WTC11 (cell line): ENCODE measurements at regions not wholly inside any gene's neighbourhood (a gene's known extent, or its start where the extent isn't known, plus 50 kb on each side); places are given as distances from the start of the nearest gene placed in this dataset.

Source experiments
- ATAC-seq: fragments of 200-7000 bp; cut with Tn5 transposase; 2 replicates; pipeline ENCODE4 v1.10.0; 2021; ENCODE audit warnings: mild to moderate bottlenecking, moderate library complexity
- CTCF ChIA-PET: fragments of 300-600 bp; sonication (Branson Sonifier 250); formaldehyde crosslinking; loops from one replicate; lab custom pipeline; 2021; ENCODE audit warnings: antibody characterized with exemption; lab: Charles Lee
- POLR2A ChIA-PET: fragments of 350-600 bp; sonication (Branson Sonifier 250); formaldehyde crosslinking; loops from one replicate; lab custom pipeline; 2021; ENCODE audit warnings: antibody characterized with exemption; lab: Charles Lee
- DNase-seq: peaks from one replicate; pipeline ENCODE4 v3.0.0; 2021; ENCODE audit warnings: low spot score
- H3K27ac Mint-ChIP-seq: 2 replicates; pipeline ENCODE4 v1.8.0; 2021; ENCODE audit warnings: mixed read lengths
- H3K27me3 Mint-ChIP-seq: 2 replicates; pipeline ENCODE4 v1.8.0; 2021; ENCODE audit warnings: low read depth, mild to moderate bottlenecking, moderate library complexity, mixed read lengths
- H3K36me3 Mint-ChIP-seq: 2 replicates; pipeline ENCODE4 v1.8.0; 2021; ENCODE audit warnings: mixed read lengths
- H3K4me1 Mint-ChIP-seq: 2 replicates; pipeline ENCODE4 v1.8.0; 2022; ENCODE audit warnings: mixed read lengths
- H3K4me3 Mint-ChIP-seq: 2 replicates; pipeline ENCODE4 v1.8.0; 2021; ENCODE audit warnings: mild to moderate bottlenecking, moderate library complexity, mixed read lengths
- H3K9me3 Mint-ChIP-seq: 2 replicates; pipeline ENCODE4 v1.8.0; 2021; ENCODE audit warnings: mixed read lengths
- EMX1 ChIP-seq: fragments of 250-450 bp; sonication (Bioruptor Pico); IDR thresholded peaks from 2 replicates; pipeline ENCODE4 v1.8.0; 2021; ENCODE audit warnings: mild to moderate bottlenecking
- HMGA2 ChIP-seq: fragments of 250-450 bp; sonication (Bioruptor Pico); IDR thresholded peaks from 2 replicates; pipeline ENCODE4 v1.4.0; 2021; ENCODE audit warnings: mild to moderate bottlenecking, moderate library complexity
- JAZF1 ChIP-seq: fragments of 250-450 bp; sonication (Bioruptor Pico); IDR thresholded peaks from 2 replicates; pipeline ENCODE4 v1.9.0; 2021; ENCODE audit warnings: moderate library complexity, mild to moderate bottlenecking, inconsistent platforms
- RELA ChIP-seq: sonication (generic); formaldehyde crosslinking; IDR thresholded peaks from 2 replicates; pipeline ENCODE4 v1.8.1; 2022; ENCODE audit warnings: missing genetic modification reagents, mild to moderate bottlenecking, borderline replicate concordance
- RORB ChIP-seq: fragments of 250-450 bp; sonication (Bioruptor Pico); IDR thresholded peaks from 2 replicates; pipeline ENCODE4 v1.9.0; 2021; ENCODE audit warnings: mild to moderate bottlenecking
- TEAD1 ChIP-seq: sonication (generic); formaldehyde crosslinking; IDR thresholded peaks from 2 replicates; pipeline ENCODE4 v1.8.0; 2022; ENCODE audit warnings: mild to moderate bottlenecking, missing genetic modification reagents
- TP53 ChIP-seq: sonication (generic); formaldehyde crosslinking; IDR thresholded peaks from 2 replicates; pipeline ENCODE4 v1.8.1; 2023; ENCODE audit warnings: mild to moderate bottlenecking, missing genetic modification reagents
- ZBTB21 ChIP-seq: sonication (generic); formaldehyde crosslinking; IDR thresholded peaks from 2 replicates; pipeline ENCODE4 v1.8.1; 2023; ENCODE audit warnings: mild to moderate bottlenecking, missing genetic modification reagents, borderline replicate concordance
- ZNF138 ChIP-seq: sonication (generic); formaldehyde crosslinking; conservative IDR thresholded peaks from 2 replicates; pipeline ENCODE4 v1.8.1; 2022; ENCODE audit warnings: mild to moderate bottlenecking, moderate library complexity, missing genetic modification reagents
- ZNF396 ChIP-seq: fragments of 250-450 bp; sonication (Bioruptor Pico); IDR thresholded peaks from 2 replicates; pipeline ENCODE4 v1.8.0; 2021; ENCODE audit warnings: mild to moderate bottlenecking, moderate library complexity, borderline replicate concordance
- ZNF416 ChIP-seq: fragments of 250-450 bp; sonication (Bioruptor Pico); IDR thresholded peaks from 2 replicates; pipeline ENCODE4 v1.9.0; 2021; ENCODE audit warnings: mild to moderate bottlenecking, inconsistent platforms
- TF ChIP-seq, protein P1 (sequence below): sonication (generic); formaldehyde crosslinking; conservative IDR thresholded peaks from 2 replicates; pipeline ENCODE4 v1.8.1; 2022; ENCODE audit warnings: mild to moderate bottlenecking, missing genetic modification reagents
- TF ChIP-seq, protein P2 (sequence below): sonication (generic); formaldehyde crosslinking; IDR thresholded peaks from 2 replicates; pipeline ENCODE4 v1.8.1; 2023; ENCODE audit warnings: mild to moderate bottlenecking, missing genetic modification reagents, borderline replicate concordance
- TF ChIP-seq, protein P3 (sequence below): sonication (generic); formaldehyde crosslinking; IDR thresholded peaks from 2 replicates; pipeline ENCODE4 v1.8.1; 2023; ENCODE audit warnings: mild to moderate bottlenecking, moderate library complexity, missing genetic modification reagents
- TF ChIP-seq, protein P4 (sequence below): sonication (generic); formaldehyde crosslinking; IDR thresholded peaks from 2 replicates; pipeline ENCODE4 v1.8.1; 2022; ENCODE audit warnings: missing genetic modification reagents, borderline replicate concordance
- TF ChIP-seq, protein P5 (sequence below): sonication (generic); formaldehyde crosslinking; IDR thresholded peaks from 2 replicates; pipeline ENCODE4 v1.8.0; 2023; ENCODE audit warnings: missing genetic modification reagents, mild to moderate bottlenecking, borderline replicate concordance
- TF ChIP-seq, protein P6 (sequence below): sonication (generic); formaldehyde crosslinking; IDR thresholded peaks from 2 replicates; pipeline ENCODE4 v1.8.0; 2023; ENCODE audit warnings: missing genetic modification reagents

DNA sequence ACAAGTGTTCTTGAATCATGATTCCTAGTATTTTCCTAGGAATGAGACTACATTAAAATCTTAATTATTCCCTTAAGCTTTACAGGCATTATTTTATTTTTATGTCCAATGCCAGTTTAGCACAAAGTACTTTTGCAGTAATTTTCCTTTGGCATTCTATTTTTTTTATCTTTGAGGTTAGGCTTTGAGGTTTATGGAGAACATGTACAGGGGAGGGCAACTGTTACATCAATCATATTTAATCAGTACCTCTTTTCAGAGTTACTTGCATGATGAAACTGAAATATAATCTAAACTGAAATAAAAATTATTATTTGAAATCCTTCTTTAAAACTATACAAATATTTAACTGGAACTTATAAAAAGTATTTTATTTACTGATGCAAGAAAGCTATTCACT lies 118.2 kb upstream of the MPDZ start:
- H3K36me3 Mint-ChIP-seq = no peaks in the 10 kb centered on the region
- ChIA-PET CTCF (no interaction called here), POLR2A (no interaction called here)
- H3K27ac Mint-ChIP-seq = no peak overlapping the region
- no peak for ATAC-seq
- peaks cover 6% of the 10 kb centered on the region for H3K9me3 Mint-ChIP-seq
- TF ChIP-seq ZBTB21 (no peak), TP53 (CRISPR knock-in tag) (no peak), ZNF138 (no peak), RELA (no peak), RORB (CRISPR knock-in tag) (no peak), JAZF1 (no peak), EMX1 (CRISPR knock-in tag) (no peak), ZNF416 (CRISPR knock-in tag) (no peak), HMGA2 (no peak), ZNF396 (CRISPR knock-in tag) (no peak), TEAD1 (no peak)
- TF ChIP-seq, protein P1, sequence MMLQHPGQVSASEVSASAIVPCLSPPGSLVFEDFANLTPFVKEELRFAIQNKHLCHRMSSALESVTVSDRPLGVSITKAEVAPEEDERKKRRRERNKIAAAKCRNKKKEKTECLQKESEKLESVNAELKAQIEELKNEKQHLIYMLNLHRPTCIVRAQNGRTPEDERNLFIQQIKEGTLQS = no peak
- TF ChIP-seq, protein P2, sequence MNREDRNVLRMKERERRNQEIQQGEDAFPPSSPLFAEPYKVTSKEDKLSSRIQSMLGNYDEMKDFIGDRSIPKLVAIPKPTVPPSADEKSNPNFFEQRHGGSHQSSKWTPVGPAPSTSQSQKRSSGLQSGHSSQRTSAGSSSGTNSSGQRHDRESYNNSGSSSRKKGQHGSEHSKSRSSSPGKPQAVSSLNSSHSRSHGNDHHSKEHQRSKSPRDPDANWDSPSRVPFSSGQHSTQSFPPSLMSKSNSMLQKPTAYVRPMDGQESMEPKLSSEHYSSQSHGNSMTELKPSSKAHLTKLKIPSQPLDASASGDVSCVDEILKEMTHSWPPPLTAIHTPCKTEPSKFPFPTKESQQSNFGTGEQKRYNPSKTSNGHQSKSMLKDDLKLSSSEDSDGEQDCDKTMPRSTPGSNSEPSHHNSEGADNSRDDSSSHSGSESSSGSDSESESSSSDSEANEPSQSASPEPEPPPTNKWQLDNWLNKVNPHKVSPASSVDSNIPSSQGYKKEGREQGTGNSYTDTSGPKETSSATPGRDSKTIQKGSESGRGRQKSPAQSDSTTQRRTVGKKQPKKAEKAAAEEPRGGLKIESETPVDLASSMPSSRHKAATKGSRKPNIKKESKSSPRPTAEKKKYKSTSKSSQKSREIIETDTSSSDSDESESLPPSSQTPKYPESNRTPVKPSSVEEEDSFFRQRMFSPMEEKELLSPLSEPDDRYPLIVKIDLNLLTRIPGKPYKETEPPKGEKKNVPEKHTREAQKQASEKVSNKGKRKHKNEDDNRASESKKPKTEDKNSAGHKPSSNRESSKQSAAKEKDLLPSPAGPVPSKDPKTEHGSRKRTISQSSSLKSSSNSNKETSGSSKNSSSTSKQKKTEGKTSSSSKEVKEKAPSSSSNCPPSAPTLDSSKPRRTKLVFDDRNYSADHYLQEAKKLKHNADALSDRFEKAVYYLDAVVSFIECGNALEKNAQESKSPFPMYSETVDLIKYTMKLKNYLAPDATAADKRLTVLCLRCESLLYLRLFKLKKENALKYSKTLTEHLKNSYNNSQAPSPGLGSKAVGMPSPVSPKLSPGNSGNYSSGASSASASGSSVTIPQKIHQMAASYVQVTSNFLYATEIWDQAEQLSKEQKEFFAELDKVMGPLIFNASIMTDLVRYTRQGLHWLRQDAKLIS (CRISPR knock-in tag) = no peak
- TF ChIP-seq, protein P3, sequence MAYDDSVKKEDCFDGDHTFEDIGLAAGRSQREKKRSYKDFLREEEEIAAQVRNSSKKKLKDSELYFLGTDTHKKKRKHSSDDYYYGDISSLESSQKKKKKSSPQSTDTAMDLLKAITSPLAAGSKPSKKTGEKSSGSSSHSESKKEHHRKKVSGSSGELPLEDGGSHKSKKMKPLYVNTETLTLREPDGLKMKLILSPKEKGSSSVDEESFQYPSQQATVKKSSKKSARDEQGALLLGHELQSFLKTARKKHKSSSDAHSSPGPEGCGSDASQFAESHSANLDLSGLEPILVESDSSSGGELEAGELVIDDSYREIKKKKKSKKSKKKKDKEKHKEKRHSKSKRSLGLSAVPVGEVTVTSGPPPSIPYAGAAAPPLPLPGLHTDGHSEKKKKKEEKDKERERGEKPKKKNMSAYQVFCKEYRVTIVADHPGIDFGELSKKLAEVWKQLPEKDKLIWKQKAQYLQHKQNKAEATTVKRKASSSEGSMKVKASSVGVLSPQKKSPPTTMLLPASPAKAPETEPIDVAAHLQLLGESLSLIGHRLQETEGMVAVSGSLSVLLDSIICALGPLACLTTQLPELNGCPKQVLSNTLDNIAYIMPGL = no peak
- TF ChIP-seq, protein P4, sequence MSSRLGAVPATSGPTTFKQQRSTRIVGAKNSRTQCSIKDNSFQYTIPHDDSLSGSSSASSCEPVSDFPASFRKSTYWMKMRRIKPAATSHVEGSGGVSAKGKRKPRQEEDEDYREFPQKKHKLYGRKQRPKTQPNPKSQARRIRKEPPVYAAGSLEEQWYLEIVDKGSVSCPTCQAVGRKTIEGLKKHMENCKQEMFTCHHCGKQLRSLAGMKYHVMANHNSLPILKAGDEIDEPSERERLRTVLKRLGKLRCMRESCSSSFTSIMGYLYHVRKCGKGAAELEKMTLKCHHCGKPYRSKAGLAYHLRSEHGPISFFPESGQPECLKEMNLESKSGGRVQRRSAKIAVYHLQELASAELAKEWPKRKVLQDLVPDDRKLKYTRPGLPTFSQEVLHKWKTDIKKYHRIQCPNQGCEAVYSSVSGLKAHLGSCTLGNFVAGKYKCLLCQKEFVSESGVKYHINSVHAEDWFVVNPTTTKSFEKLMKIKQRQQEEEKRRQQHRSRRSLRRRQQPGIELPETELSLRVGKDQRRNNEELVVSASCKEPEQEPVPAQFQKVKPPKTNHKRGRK (CRISPR knock-in tag) = no peak
- TF ChIP-seq, protein P5, sequence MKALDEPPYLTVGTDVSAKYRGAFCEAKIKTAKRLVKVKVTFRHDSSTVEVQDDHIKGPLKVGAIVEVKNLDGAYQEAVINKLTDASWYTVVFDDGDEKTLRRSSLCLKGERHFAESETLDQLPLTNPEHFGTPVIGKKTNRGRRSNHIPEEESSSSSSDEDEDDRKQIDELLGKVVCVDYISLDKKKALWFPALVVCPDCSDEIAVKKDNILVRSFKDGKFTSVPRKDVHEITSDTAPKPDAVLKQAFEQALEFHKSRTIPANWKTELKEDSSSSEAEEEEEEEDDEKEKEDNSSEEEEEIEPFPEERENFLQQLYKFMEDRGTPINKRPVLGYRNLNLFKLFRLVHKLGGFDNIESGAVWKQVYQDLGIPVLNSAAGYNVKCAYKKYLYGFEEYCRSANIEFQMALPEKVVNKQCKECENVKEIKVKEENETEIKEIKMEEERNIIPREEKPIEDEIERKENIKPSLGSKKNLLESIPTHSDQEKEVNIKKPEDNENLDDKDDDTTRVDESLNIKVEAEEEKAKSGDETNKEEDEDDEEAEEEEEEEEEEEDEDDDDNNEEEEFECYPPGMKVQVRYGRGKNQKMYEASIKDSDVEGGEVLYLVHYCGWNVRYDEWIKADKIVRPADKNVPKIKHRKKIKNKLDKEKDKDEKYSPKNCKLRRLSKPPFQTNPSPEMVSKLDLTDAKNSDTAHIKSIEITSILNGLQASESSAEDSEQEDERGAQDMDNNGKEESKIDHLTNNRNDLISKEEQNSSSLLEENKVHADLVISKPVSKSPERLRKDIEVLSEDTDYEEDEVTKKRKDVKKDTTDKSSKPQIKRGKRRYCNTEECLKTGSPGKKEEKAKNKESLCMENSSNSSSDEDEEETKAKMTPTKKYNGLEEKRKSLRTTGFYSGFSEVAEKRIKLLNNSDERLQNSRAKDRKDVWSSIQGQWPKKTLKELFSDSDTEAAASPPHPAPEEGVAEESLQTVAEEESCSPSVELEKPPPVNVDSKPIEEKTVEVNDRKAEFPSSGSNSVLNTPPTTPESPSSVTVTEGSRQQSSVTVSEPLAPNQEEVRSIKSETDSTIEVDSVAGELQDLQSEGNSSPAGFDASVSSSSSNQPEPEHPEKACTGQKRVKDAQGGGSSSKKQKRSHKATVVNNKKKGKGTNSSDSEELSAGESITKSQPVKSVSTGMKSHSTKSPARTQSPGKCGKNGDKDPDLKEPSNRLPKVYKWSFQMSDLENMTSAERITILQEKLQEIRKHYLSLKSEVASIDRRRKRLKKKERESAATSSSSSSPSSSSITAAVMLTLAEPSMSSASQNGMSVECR = no peak
- TF ChIP-seq, protein P6, sequence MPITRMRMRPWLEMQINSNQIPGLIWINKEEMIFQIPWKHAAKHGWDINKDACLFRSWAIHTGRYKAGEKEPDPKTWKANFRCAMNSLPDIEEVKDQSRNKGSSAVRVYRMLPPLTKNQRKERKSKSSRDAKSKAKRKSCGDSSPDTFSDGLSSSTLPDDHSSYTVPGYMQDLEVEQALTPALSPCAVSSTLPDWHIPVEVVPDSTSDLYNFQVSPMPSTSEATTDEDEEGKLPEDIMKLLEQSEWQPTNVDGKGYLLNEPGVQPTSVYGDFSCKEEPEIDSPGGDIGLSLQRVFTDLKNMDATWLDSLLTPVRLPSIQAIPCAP (CRISPR knock-in tag) = no peak
- TF ChIP-seq, all 79 proteins: peak for 0
- no peak for DNase-seq
- Mint-ChIP-seq H3K27me3 (no peaks in the 10 kb centered on the region), H3K4me3 (no peak overlapping the region), H3K4me1 (no peaks in the 10 kb centered on the region)
